ENCODE measurements at regions not wholly inside any gene's neighbourhood (a gene's known extent, or its start where the extent isn't known, plus 50 kb on each side); places are given as distances from the start of the nearest gene placed in this dataset.

DNA sequence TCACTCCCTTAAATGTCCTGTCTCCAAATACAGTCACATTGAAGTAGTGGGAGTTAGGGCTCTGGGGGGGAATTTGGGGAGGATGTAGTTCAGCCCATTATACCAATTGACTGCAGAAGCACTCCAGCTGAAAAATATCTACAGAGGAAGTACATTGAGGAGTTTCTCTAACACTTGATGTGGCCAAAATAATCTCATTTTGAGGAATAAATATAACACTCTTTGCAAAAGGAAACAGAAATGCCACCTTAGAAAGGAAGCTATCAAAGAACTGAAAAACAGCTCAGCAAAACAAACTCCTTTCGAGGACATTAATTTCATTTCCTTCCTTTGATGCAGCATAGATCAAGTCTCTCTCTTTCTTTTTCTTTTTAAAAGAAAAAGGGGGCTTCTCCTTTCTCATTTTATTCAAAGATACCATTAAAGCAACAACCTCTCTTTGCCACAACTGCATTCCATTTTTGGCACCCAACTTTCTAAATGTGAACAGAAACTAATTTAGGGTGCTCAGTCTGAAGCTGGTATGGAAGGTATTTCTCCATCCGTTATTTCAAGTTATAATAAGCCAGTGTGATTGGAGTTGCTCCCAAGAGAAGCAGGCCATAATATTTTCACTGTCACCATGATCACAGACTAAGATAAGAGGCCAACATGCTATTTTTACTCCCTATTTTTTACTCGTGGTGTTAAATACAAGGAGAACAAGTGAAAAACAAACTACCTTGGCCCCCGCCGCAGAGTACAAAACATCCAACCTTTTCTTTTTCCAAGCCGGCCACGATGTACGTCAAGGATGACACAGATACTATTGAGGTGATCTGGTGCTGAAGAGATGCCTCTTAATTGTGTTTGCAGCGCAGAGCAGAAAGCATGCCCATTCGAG lies 230.4 kb upstream of the GATB start:
- TF ChIP-seq, protein P1, sequence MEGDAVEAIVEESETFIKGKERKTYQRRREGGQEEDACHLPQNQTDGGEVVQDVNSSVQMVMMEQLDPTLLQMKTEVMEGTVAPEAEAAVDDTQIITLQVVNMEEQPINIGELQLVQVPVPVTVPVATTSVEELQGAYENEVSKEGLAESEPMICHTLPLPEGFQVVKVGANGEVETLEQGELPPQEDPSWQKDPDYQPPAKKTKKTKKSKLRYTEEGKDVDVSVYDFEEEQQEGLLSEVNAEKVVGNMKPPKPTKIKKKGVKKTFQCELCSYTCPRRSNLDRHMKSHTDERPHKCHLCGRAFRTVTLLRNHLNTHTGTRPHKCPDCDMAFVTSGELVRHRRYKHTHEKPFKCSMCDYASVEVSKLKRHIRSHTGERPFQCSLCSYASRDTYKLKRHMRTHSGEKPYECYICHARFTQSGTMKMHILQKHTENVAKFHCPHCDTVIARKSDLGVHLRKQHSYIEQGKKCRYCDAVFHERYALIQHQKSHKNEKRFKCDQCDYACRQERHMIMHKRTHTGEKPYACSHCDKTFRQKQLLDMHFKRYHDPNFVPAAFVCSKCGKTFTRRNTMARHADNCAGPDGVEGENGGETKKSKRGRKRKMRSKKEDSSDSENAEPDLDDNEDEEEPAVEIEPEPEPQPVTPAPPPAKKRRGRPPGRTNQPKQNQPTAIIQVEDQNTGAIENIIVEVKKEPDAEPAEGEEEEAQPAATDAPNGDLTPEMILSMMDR (conservative IDR thresholded peaks at IDR 0.05; ENCODE audit: low read depth, low read length) = no peak
- no peak for DNase-seq (ENCODE audit: low read depth)
- no peak overlapping the region for H3K4me3 ChIP-seq (ENCODE audit: low read length)

DNA sequence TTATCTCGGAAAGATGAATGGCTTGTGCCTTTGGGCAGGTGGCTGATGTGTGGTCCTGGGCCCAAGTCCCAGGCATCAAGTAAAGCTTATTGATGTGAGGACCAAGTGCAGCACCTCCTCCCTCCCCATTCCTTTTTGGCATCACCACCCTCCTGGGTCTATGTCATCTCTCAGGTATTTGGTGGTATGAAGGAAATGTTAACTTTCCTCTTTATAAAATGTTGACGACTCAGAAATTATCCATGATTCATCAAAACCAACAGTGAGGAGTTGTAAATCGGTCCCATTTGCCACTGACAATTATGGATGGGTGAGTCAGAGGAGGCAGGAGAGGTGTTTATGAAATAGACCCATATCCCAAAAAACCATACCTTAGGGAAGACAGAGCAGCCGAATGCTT lies 229.4 kb upstream of the GATB start:
- DNase-seq (ENCODE audit: low read depth) = no peak
- TF ChIP-seq, protein P1 (conservative IDR thresholded peaks at IDR 0.05; ENCODE audit: low read depth, low read length) = no peak

DNA sequence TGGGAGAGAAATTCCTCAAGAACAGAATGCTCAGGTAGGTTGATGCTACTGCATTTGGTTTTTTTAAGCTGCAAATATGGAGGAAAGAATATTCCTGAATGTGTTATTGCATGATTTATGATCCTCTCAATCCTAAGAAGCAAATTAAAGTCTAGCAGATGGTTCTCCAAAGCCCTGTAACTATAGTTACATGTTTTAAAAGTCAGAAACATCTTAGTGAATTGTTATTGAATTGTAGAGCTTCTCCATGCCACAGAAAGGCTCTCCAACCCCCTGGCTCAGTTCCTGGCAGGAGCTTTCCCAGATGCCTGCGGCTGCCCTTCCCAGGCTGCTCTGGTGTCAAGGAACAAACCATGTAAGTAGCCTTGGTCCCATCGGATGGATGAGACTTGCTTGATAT lies 227.8 kb upstream of the GATB start:
- no peak overlapping the region for H3K4me3 ChIP-seq (ENCODE audit: low read length)
- TF ChIP-seq, protein P1 (conservative IDR thresholded peaks at IDR 0.05; ENCODE audit: low read depth, low read length) = no peak
- no peak for DNase-seq (ENCODE audit: low read depth)

More for the DNA sequence above, 229.4 kb upstream of the GATB start:
- no peak overlapping the region for H3K4me3 ChIP-seq (ENCODE audit: low read length)

DNA sequence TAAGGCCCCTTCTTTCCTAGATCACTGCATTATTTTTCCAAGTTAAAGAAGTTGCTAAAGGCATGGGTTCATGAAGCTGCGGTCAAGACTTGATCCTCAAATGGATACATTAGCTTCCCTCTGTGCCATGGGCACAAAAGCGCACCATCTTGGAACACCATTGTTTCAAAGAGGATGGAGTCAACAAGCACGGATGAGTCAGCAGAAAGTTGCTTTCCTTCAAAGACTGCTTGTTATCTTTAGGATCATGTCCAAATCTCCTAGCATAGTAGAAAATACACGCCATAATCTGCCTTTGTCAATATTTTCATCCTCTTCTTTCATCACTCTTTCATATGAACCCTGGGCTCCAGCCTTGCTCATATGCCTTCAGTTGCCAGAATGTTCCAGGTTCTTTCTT lies 226.8 kb upstream of the GATB start:
- no peak overlapping the region for H3K4me3 ChIP-seq (ENCODE audit: low read length)
- no peak for DNase-seq (ENCODE audit: low read depth)
- TF ChIP-seq, protein P1 (conservative IDR thresholded peaks at IDR 0.05; ENCODE audit: low read depth, low read length) = no peak

DNA sequence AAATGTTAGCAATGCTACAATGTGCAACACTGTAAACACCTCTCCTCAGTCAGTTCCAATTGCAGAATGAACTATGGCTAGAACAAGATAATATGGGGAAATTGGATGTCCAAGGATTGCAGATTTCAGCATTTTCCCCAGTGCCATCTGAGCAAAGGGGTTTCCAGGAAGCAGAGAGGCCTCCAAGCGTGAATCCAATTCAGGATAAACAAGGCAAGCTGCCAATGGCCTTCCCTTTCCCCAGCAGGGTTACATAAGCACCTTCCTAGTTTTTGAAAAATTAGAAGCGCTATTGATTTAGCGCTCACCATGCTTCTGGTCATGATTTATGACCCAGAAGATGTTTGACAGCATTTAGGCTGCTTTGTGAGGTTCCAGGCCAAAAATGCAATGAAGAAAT lies 223.0 kb upstream of the GATB start:
- no peak overlapping the region for H3K4me3 ChIP-seq (ENCODE audit: low read length)
- TF ChIP-seq, protein P1 (conservative IDR thresholded peaks at IDR 0.05; ENCODE audit: low read depth, low read length) = no peak
- DNase-seq (ENCODE audit: low read depth) = no peak

DNA sequence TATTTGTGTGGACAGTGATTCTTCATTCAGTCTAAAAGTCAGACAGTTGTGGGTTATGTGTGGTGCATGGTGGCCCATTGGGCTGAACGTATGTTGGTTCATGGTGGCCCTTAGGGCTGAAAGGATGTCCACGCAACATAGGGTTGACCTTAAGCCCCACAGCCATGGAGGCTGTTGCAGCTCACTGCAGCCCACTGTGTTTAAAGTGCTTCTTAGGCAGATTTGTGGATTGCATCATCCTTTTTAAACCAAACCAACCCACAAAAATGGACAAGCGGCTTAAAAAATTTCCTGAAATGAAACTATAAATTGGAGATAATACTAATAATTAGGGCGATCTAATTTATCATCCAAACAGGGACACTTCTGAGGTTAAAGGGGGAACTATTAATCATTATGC lies 219.0 kb upstream of the GATB start:
- no peak overlapping the region for H3K4me3 ChIP-seq (ENCODE audit: low read length)
- TF ChIP-seq, protein P1 (conservative IDR thresholded peaks at IDR 0.05; ENCODE audit: low read depth, low read length) = no peak
- no peak for DNase-seq (ENCODE audit: low read depth)

DNA sequence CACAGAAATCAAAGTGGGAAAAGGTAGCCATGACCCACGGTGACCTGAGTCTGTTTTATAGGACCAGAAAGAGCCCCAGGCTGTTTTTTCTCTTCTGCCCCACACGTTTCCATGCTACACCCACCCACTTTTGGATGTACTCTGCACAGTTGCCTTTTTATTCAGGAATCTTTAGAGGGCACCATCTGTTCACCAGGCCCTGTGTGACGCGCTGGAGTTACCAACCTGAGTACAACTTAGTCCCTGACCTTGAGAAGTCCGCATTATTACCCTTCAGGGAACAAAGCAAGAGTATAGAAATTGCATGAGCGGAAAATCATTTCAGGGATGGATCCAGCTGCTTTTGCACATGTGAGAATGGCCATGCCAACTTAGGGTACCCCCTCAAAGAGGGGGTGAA lies 207.8 kb upstream of the GATB start:
- no peak for DNase-seq (ENCODE audit: low read depth)
- no peak overlapping the region for H3K4me3 ChIP-seq (ENCODE audit: low read length)
- TF ChIP-seq, protein P1 (conservative IDR thresholded peaks at IDR 0.05; ENCODE audit: low read depth, low read length) = no peak

Data from retinal pigment epithelial cell (primary cell).